Subcutaneous abdominal adipose tissue (tissue), 5 donors: ENCODE measurements at regions not wholly inside any gene's neighbourhood (a gene's known extent, or its start where the extent isn't known, plus 50 kb on each side); places are given as distances from the start of the nearest gene placed in this dataset.

Experiments used
- H3K27ac ChIP-seq: one replicate; pipeline ENCODE4 v1.7.0; 2013; ENCODE audit warnings: low read depth, mild to moderate bottlenecking, inconsistent platforms, low read length, moderate library complexity
- H3K27me3 ChIP-seq, 5 donors: one replicate each; pipeline ENCODE4 v1.7.0; 2013; ENCODE audit warnings: low read length in 5 of 5, inconsistent platforms in 1 of 5; ENCODE audit not compliant: control insufficient read depth in 5 of 5, insufficient read depth in 4 of 5
- H3K36me3 ChIP-seq, 5 donors: one replicate each; pipeline ENCODE4 v1.7.0; 2013; ENCODE audit warnings: low read length in 5 of 5; ENCODE audit not compliant: control insufficient read depth in 5 of 5, insufficient read depth in 5 of 5
- H3K4me1 ChIP-seq, 5 donors: one replicate each; pipeline ENCODE4 v1.7.0; 2013; ENCODE audit warnings: low read length in 5 of 5, mild to moderate bottlenecking in 3 of 5, moderate library complexity in 1 of 5; ENCODE audit not compliant: control insufficient read depth in 5 of 5, insufficient read depth in 5 of 5
- H3K4me3 ChIP-seq, 5 donors: one replicate each; pipeline ENCODE4 v1.7.0; 2013; ENCODE audit warnings: low read length in 5 of 5, low read depth in 1 of 5
- H3K9ac ChIP-seq, 5 donors: one replicate each; pipeline ENCODE4 v1.7.0; 2013; ENCODE audit warnings: low read length in 5 of 5, mild to moderate bottlenecking in 4 of 5, moderate library complexity in 3 of 5
- H3K9me3 ChIP-seq, 5 donors: one replicate each; pipeline ENCODE4 v1.7.0; 2013; ENCODE audit warnings: low read length in 5 of 5; ENCODE audit not compliant: control insufficient read depth in 5 of 5
- donor health status: healthy.
- donor health status: healthy.
- donor health status: healthy.
- donor health status: healthy.
- donor health status: healthy.

DNA sequence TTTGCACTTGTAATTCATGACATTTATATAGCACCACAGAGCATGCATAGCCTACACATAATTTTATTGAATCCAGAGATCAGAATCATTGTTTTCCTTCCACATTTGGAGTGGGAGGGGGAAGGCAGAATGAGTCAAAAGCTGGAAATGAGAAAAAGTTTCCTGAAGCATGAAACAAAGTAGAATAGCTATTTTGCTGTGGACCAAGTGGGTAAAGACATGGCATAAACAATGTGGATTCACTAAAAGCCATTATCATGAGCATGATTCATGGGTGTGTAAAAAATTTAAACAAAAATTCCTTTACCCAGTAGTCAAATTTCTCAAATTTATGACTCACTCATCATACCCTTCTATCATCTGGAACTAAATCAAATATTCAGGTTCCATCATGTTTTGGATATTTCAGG is 97.9 kb downstream of the YIPF5 start:
- no peak overlapping the region for H3K4me3 ChIP-seq
- no peak overlapping the region for H3K27ac ChIP-seq
- no peak overlapping the region for H3K9ac ChIP-seq
- H3K36me3 ChIP-seq, result no peaks in the 10 kb centered on the region
- H3K27me3 ChIP-seq, result no peaks in the 10 kb centered on the region
- peaks cover 0 to under 1% (median 0%) of the 10 kb centered on the region in 5 donors for H3K9me3 ChIP-seq
- H3K4me1 ChIP-seq, result no peaks in the 10 kb centered on the region

DNA sequence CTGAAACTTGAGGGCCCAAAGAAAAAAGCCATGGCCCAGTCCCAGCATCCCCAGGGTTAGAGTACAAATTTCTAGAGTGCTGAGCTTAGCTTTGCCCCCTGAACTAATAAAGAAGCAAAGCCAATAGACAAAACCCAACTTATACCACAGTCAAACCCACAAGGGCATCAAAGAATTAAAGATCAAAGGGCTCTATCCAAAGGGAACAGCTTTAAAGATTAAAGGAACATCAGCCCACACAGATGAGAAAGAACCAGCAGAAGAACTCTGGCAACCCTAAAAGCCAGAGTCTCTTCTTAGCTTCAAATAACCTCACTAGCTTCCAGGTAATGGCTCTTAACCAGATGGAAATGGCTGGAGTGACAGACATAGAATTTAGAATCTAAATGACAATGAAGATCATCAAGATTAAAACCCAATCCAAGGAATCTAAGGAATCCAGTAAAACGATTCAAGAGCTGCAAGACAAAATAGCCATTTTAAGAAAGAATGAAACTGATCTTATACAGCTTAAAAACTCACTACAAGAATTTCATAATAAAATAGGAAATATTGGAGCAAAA is 93.9 kb downstream of the YIPF5 start:
- Histone ChIP-seq H3K9me3 (peaks cover 0 to 16% (median 0%) of the 10 kb centered on the region in 5 donors), H3K9ac (no peak overlapping the region), H3K27ac (no peak overlapping the region), H3K36me3 (no peaks in the 10 kb centered on the region), H3K4me1 (no peaks in the 10 kb centered on the region), H3K27me3 (no peaks in the 10 kb centered on the region), H3K4me3 (no peak overlapping the region)

DNA sequence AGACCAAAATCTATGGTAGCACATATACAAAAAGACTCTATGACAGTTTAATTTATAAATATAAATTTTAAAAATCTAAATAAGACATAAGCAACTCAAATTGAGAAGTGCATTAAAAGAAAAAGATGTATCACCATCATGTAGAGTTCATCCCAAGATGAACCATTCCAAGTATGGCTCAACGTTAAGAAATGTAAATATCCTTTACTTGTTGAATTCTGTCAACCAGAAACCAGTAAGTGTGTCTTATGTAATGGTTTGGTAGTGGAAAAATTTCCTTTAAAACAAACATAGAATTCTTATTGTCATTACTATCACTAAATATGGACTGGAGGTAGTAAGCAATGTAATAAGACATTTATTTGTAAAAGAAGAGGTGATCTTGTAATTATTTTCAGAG is 87.3 kb downstream of the YIPF5 start:
- Histone ChIP-seq H3K9me3 (peaks cover 0 to 15% (median 5%) of the 10 kb centered on the region in 5 donors), H3K27me3 (no peaks in the 10 kb centered on the region), H3K36me3 (no peaks in the 10 kb centered on the region), H3K27ac (no peak overlapping the region), H3K9ac (no peak overlapping the region), H3K4me1 (no peaks in the 10 kb centered on the region), H3K4me3 (no peak overlapping the region)

DNA sequence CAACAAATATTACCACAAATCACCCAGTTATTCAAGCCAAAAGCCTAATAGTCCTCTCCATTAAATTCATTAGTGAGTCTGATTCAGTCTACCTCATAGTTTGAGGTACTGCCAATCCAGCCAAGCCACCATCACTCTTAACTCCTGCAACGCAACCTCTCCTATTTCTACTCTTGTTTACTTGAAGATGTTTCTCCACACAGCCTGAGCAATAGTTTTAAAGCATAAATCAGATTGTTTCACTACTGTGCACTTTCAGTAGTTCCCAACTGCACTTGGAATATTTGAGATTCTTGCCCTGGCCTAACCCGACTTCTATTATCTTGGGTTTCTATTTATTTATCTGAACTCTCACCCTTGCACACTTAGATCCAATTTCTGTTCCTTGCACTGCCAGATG is 85.5 kb downstream of the YIPF5 start:
- no peaks in the 10 kb centered on the region for H3K27me3 ChIP-seq
- no peaks in the 10 kb centered on the region for H3K36me3 ChIP-seq
- no peak overlapping the region for H3K27ac ChIP-seq
- H3K4me3 ChIP-seq, result no peak overlapping the region
- peaks cover 0 to 10% (median 0%) of the 10 kb centered on the region in 5 donors for H3K4me1 ChIP-seq
- H3K9ac ChIP-seq, result no peak overlapping the region
- H3K9me3 ChIP-seq, result peaks cover 0 to 15% (median 5%) of the 10 kb centered on the region in 5 donors

DNA sequence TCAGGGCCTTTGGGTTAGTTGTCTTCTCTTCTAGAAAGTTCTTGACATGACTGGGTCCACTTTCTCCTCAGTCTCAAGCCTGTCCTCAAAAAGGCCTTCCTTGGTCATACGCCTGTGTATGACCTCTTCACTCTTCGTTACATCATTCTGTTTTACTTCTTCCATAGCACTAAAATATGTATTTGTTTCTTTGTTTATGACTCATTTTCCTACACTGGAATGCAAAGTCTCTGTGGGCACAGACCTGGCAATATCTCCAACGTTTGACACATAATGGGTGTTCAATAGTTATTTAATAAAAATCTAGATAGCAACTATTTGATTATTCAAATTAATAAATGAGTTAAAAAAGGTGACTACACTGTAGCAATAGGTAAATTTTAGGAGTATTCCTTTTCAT is 85.1 kb downstream of the YIPF5 start:
- Histone ChIP-seq H3K36me3 (no peaks in the 10 kb centered on the region), H3K4me3 (no peak overlapping the region), H3K9ac (no peak overlapping the region), H3K4me1 (peaks cover 0 to 11% (median 0%) of the 10 kb centered on the region in 5 donors), H3K9me3 (peaks cover 0 to 14% (median 3%) of the 10 kb centered on the region in 5 donors), H3K27ac (no peak overlapping the region), H3K27me3 (no peaks in the 10 kb centered on the region)

DNA sequence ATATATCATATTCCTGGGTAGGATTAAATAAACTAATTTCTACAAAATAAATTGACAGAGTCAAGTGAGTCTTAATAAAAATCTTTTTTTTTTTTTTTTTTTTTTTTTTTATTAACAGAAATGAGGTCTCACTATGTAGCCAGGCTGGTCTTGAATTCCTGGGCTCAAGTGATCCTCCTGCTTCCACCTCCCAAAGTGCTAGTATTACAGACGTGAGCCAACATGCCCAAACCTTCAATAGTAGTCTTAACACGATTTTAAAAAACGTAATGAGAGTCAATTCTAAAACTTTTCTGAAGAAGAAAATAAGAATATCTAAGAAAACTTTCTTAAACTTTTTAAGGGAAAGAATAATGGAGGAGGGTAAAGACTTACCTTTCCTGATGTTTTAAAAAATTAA is 84.2 kb downstream of the YIPF5 start:
- H3K27me3 ChIP-seq, result no peaks in the 10 kb centered on the region
- no peak overlapping the region for H3K4me3 ChIP-seq
- H3K9ac ChIP-seq, result no peak overlapping the region
- H3K36me3 ChIP-seq, result no peaks in the 10 kb centered on the region
- H3K27ac ChIP-seq, result no peak overlapping the region
- peaks cover 0 to 6% (median 3%) of the 10 kb centered on the region in 5 donors for H3K9me3 ChIP-seq
- H3K4me1 ChIP-seq, result peaks cover 0 to 11% (median 0%) of the 10 kb centered on the region in 5 donors

DNA sequence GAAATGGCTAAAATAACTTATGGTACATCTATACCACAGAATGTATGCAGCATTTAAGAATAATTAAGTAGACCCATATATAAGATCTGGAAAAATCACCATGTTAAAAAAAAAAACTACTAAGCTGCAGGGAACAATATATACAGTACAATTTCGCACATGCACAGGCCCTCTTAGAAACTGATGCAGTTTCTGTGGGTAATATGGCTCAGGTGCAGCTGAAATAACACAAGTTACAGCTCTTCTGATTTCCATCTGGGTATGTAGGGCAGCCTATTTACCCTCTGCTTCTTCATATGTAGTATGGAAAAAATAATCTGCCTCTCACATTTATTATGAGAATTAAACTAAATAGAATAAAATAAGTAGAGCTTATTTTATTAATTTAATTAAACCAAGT is 82.9 kb downstream of the YIPF5 start:
- no peak overlapping the region for H3K4me3 ChIP-seq
- no peaks in the 10 kb centered on the region for H3K27me3 ChIP-seq
- H3K9me3 ChIP-seq, result no peaks in the 10 kb centered on the region
- no peak overlapping the region for H3K9ac ChIP-seq
- H3K36me3 ChIP-seq, result no peaks in the 10 kb centered on the region
- no peak overlapping the region for H3K27ac ChIP-seq
- H3K4me1 ChIP-seq, result peaks cover 0 to 11% (median 0%) of the 10 kb centered on the region in 5 donors

DNA sequence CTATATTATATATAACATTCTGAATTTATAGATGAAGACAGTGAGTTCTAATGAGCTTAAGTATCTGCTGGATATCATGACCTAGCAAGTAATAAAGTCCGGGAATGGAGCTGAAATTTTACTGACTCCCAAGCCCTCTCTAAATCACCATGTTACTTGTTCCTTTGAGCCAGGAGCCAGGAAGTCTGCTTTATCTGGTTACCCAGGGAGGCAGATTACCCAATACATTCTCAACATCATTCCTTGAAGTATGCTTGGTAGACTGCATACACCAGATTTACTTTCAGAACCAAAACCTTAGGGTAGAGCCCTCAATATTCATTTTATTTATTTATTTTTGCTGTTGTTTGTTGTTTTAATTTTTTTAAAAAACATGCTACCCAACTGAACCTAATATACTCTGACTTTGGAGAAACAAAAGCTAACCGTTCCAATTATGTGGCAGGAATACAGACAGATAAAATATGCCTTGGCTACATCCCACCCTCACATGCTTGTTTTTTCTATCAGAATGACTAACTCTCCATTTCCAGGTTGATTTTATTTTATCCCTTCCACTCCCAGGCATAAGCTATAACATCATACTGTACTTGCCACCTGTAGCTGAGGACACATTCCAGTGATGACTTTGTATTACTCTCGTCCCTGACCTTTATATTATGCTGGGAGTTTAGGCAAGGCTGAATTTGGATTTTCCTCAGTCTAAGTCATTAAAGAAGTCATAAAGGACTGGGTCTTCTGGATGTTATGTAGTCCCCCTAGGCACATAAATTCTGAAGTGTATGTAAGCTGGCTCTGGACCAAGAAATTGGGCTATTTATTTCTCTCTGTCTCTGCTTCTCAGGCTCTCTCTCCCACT is 82.0 kb downstream of the YIPF5 start:
- peaks cover 0 to 11% (median 0%) of the 10 kb centered on the region in 5 donors for H3K4me1 ChIP-seq
- H3K36me3 ChIP-seq, result no peaks in the 10 kb centered on the region
- H3K9ac ChIP-seq, result no peak overlapping the region
- H3K27me3 ChIP-seq, result no peaks in the 10 kb centered on the region
- H3K9me3 ChIP-seq, result no peaks in the 10 kb centered on the region
- H3K4me3 ChIP-seq, result no peak overlapping the region
- H3K27ac ChIP-seq, result no peak overlapping the region

DNA sequence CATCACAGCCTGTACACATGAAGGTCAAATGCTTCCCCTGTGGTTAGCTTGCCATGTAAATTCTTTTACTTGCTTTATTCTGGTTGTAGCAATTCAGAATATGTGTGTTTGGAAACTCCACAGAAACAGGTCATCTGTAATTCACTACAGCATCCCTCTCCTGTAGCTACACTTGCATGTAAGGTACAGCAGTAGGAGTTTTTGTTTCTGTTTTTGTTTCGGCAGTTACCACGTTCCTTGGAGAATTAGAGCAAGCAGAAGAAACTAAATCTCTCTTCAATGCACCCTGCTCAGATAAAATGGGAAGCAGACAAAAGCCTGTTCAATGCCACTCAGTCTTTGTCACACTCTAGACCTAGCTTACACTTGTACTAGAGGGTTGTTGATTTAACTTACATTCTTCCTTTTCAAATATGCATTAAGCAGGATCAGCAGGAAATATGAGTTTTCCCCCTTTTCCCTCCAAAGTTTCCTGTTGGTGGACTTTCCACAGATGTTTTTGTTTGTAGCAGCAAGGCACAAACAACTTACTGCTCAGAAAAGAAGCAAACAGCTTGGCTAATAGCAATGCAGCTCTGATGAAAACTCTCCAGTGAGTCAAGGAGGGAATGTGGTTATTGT is 80.9 kb downstream of the YIPF5 start:
- Histone ChIP-seq H3K36me3 (no peaks in the 10 kb centered on the region), H3K4me1 (peaks cover 0 to 11% (median 0%) of the 10 kb centered on the region in 5 donors), H3K27me3 (no peaks in the 10 kb centered on the region), H3K27ac (no peak overlapping the region), H3K4me3 (no peak overlapping the region), H3K9me3 (no peaks in the 10 kb centered on the region), H3K9ac (no peak overlapping the region)

DNA sequence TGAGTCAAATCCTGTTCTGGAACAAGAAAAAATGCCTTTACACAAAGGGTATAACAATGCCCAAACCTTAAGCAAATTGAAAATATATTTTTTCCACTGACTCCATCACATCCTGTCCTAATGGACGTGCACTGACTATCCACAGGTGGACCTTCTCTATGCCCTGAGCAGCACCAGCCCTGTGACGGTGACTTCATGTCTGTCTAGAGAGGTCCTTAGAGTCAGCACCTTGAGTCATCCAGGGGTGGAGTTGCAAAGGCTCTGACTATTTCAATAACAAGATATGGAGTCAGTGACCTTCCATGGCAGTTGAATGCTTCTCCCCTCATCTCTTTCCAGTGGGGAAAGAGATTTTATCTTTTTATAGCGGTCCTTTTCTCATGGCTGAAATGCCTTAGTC is 78.0 kb downstream of the YIPF5 start:
- H3K27ac ChIP-seq, result no peak overlapping the region
- no peaks in the 10 kb centered on the region for H3K27me3 ChIP-seq
- peaks cover 0 to 11% (median 0%) of the 10 kb centered on the region in 5 donors for H3K4me1 ChIP-seq
- no peak overlapping the region for H3K9ac ChIP-seq
- H3K4me3 ChIP-seq, result no peak overlapping the region
- H3K36me3 ChIP-seq, result no peaks in the 10 kb centered on the region
- peaks cover 0 to 8% (median 0%) of the 10 kb centered on the region in 5 donors for H3K9me3 ChIP-seq
